ENCODE measurements at regions not wholly inside any gene's neighbourhood (a gene's known extent, or its start where the extent isn't known, plus 50 kb on each side); places are given as distances from the start of the nearest gene placed in this dataset.
"Not testable (repeated sequence)": the region's sequence is repeated elsewhere in the genome, so short reads cannot be mapped to it uniquely, and the experiment has no call there.

DNA sequence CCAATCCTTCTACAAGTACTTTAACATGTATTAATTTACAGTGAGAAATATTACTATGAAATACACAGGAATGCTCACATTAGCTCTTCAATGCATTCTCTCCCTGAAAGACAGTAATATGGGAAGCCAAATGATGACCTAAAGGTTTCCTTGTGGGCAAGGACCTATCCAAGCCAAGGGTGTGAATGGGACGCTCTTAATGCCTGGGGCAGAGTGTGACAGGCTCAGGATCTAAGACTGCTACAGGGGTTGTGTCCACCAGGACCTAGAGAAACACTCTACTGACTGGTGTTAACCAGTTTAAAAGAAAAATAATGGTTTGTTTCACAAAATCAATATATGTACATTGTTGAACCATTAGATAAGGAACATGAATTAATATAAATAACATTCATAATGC, 158.7 kb downstream of the FGF1 start:
- no peaks in the 10 kb centered on the region for H3K36me3 ChIP-seq
- H3K27ac ChIP-seq: no peak overlapping the region
- no peaks in the 10 kb centered on the region for H3K27me3 ChIP-seq (replicated peaks; ENCODE audit: insufficient read depth)
- TF ChIP-seq, protein P1, sequence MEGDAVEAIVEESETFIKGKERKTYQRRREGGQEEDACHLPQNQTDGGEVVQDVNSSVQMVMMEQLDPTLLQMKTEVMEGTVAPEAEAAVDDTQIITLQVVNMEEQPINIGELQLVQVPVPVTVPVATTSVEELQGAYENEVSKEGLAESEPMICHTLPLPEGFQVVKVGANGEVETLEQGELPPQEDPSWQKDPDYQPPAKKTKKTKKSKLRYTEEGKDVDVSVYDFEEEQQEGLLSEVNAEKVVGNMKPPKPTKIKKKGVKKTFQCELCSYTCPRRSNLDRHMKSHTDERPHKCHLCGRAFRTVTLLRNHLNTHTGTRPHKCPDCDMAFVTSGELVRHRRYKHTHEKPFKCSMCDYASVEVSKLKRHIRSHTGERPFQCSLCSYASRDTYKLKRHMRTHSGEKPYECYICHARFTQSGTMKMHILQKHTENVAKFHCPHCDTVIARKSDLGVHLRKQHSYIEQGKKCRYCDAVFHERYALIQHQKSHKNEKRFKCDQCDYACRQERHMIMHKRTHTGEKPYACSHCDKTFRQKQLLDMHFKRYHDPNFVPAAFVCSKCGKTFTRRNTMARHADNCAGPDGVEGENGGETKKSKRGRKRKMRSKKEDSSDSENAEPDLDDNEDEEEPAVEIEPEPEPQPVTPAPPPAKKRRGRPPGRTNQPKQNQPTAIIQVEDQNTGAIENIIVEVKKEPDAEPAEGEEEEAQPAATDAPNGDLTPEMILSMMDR (IDR thresholded peaks at IDR 0.05): no peak
- no peak for TF ChIP-seq POLR2A (IDR thresholded peaks at IDR 0.05)
- no peak for TF ChIP-seq POLR2AphosphoS5 (IDR thresholded peaks at IDR 0.05)
- no peak for DNase-seq (ENCODE audit: low spot score)
- no peaks in the 10 kb centered on the region for H3K9me3 ChIP-seq
- intact Hi-C loops (cut with DNase I): no loop called here
- H3K4me1 ChIP-seq (replicated peaks): no peaks in the 10 kb centered on the region
- H3K4me3 ChIP-seq: no peak overlapping the region
- WGBS: 94% methylated on average over 1 of the region's 1 CpG

DNA sequence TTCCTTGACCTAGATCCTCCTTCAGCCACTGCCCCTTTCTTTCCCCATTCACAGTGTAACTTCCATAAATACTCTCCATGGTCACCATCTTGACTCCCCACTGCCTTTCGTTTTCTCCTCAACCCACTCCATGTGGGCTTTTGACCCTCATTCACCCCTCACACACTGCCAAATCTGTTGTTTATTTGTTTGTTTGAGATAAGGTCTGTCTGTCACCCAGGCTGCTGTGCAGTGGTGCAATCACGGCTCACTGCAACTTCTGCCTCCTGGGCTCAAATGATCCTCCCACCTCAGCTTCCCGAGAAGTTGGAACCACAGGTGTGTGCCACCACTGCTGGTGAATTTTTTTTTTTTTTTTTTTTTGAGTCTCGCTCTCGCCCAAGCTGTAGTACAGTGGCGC, 162.9 kb downstream of the FGF1 start:
- Histone ChIP-seq H3K4me1 (replicated peaks) (no peaks in the 10 kb centered on the region), H3K9me3 (no peaks in the 10 kb centered on the region), H3K36me3 (no peaks in the 10 kb centered on the region), H3K4me3 (no peak overlapping the region), H3K27ac (no peak overlapping the region), H3K27me3 (replicated peaks; ENCODE audit: insufficient read depth) (no peaks in the 10 kb centered on the region)
- DNase-seq (ENCODE audit: low spot score): no peak
- WGBS: 94% methylated on average over 6 of the region's 6 CpGs
- intact Hi-C loops (cut with DNase I): no loop called here
- TF ChIP-seq POLR2A (IDR thresholded peaks at IDR 0.05) (no peak), POLR2AphosphoS5 (IDR thresholded peaks at IDR 0.05) (no peak)
- TF ChIP-seq, protein P1 (IDR thresholded peaks at IDR 0.05): no peak

DNA sequence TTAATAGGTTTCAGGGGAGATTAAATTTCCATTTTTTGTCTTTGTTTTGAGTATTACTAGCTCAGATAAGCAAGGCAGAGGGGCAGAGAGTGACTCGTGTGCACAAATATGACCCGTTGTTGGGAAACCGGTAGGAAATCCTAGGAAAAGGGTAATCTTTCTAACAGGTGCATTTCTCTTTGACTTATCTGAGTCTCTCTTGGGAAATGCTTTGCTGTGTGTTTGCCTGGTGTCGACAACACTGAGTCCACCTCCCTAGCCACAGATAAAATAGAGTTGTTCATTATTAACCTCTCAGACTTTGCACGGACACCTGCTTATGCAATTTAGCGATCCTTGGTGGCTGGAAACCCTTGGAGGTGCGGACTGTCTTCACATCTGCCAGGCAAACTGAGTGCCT, 164.2 kb downstream of the FGF1 start:
- Histone ChIP-seq H3K9me3 (no peaks in the 10 kb centered on the region), H3K4me1 (replicated peaks) (no peaks in the 10 kb centered on the region), H3K4me3 (no peak overlapping the region), H3K27ac (no peak overlapping the region), H3K36me3 (no peaks in the 10 kb centered on the region), H3K27me3 (replicated peaks; ENCODE audit: insufficient read depth) (no peaks in the 10 kb centered on the region)
- 75% methylated on average over 7 of the region's 7 CpGs for WGBS
- intact Hi-C loops (cut with DNase I): no loop called here
- no peak for TF ChIP-seq POLR2AphosphoS5 (IDR thresholded peaks at IDR 0.05)
- TF ChIP-seq POLR2A (IDR thresholded peaks at IDR 0.05): no peak
- TF ChIP-seq, protein P1 (IDR thresholded peaks at IDR 0.05): no peak
- no peak for DNase-seq (ENCODE audit: low spot score)

DNA sequence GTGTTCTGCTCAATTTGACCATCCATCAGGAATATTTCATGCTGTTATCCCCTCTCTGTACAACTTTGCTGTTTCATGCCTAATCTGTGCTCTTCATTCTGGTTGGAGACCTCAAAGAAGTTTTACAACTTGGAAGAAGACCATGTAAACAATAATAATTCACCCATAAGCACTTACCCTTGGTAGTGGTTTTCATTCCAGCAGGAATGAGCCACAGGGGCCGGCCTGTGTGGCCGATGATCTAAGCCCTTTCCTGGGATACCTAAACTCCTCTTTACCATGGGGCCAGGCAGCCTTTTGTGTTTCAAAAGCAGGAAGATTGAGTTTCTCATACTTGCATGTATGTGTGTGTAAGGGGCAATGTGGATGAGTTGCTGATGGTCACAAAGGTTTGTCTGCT, 165.0 kb downstream of the FGF1 start:
- H3K27me3 ChIP-seq (replicated peaks; ENCODE audit: insufficient read depth): no peaks in the 10 kb centered on the region
- no peaks in the 10 kb centered on the region for H3K9me3 ChIP-seq
- no peak for DNase-seq (ENCODE audit: low spot score)
- intact Hi-C loops (cut with DNase I): no loop called here
- WGBS: 31% methylated on average over 2 of the region's 2 CpGs
- no peaks in the 10 kb centered on the region for H3K36me3 ChIP-seq
- no peaks in the 10 kb centered on the region for H3K4me1 ChIP-seq (replicated peaks)
- H3K4me3 ChIP-seq: no peak overlapping the region
- no peak overlapping the region for H3K27ac ChIP-seq
- TF ChIP-seq, protein P1 (IDR thresholded peaks at IDR 0.05): no peak
- TF ChIP-seq POLR2A (IDR thresholded peaks at IDR 0.05) (no peak), POLR2AphosphoS5 (IDR thresholded peaks at IDR 0.05) (no peak)

DNA sequence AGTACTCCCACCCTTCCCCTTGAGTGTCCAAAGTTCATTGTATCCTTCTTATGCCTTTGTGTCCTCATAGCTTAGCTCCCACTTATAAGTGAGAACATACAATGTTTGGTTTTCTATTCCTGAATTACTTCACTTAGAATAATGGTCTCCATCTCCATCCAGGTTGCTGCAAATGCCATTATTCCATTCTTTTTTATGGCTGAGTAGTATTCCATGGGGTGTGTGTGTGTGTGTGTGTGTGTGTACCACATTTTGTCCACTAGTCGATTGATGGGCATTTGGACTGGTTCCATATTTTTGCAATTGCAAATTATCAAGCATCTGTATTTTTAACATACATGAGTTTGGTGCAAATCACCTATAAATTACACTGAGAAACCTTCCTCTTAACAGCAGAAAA, 166.0 kb downstream of the FGF1 start:
- intact Hi-C loops (cut with DNase I); H3K4me1 ChIP-seq (replicated peaks); H3K9me3 ChIP-seq; H3K27me3 ChIP-seq (replicated peaks; ENCODE audit: insufficient read depth); H3K36me3 ChIP-seq; H3K4me3 ChIP-seq; H3K27ac ChIP-seq; DNase-seq (ENCODE audit: low spot score): not testable (repeated sequence)
- WGBS: 100% methylated on average over 1 of the region's 1 CpG
